ENCODE measurements at regions not wholly inside any gene's neighbourhood (a gene's known extent, or its start where the extent isn't known, plus 50 kb on each side); places are given as distances from the start of the nearest gene placed in this dataset.

DNA sequence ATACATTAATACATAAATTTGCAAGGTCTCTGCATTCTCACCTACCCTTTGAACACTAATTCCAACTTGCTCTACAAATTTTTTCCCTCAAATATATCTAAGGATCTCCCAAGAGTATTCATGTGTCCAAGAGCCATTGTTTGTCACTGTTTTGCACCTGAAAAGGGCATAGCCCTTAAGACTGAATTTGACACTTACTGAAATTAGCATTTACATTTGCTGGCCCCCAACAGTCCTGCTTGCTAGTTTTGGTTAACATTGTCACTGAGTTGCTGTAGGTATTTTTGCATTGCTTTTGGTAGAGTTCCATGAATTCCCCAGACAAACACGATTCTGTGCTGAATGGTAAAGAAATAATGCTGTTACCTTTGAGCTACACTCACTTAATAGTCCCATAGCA is 57.3 kb downstream of the KCNA4 start:
- TF ChIP-seq CTCF (IDR thresholded peaks at IDR 0.05): no peak
- DNase-seq: no peak
- no peaks in the 10 kb centered on the region for H3K36me3 Mint-ChIP-seq (ENCODE audit: low read depth)
- no peaks in the 10 kb centered on the region for H3K27me3 Mint-ChIP-seq (ENCODE audit: low read depth, poor library complexity)
- H3K27ac Mint-ChIP-seq: no peak overlapping the region
- peaks cover 4% of the 10 kb centered on the region for H3K4me1 Mint-ChIP-seq
- H3K4me3 Mint-ChIP-seq: no peak overlapping the region
- H3K9me3 Mint-ChIP-seq: peaks cover 7% of the 10 kb centered on the region

GRCh38 chr11:29957431-29957830 is 59.4 kb downstream of the KCNA4 start:
- no peak for TF ChIP-seq CTCF (IDR thresholded peaks at IDR 0.05)
- no peak overlapping the region for H3K27ac Mint-ChIP-seq
- no peaks in the 10 kb centered on the region for H3K36me3 Mint-ChIP-seq (ENCODE audit: low read depth)
- H3K4me1 Mint-ChIP-seq: peaks cover 4% of the 10 kb centered on the region
- H3K9me3 Mint-ChIP-seq: peaks cover 7% of the 10 kb centered on the region
- H3K4me3 Mint-ChIP-seq: no peak overlapping the region
- DNase-seq: no peak
- H3K27me3 Mint-ChIP-seq (ENCODE audit: low read depth, poor library complexity): no peaks in the 10 kb centered on the region

DNA sequence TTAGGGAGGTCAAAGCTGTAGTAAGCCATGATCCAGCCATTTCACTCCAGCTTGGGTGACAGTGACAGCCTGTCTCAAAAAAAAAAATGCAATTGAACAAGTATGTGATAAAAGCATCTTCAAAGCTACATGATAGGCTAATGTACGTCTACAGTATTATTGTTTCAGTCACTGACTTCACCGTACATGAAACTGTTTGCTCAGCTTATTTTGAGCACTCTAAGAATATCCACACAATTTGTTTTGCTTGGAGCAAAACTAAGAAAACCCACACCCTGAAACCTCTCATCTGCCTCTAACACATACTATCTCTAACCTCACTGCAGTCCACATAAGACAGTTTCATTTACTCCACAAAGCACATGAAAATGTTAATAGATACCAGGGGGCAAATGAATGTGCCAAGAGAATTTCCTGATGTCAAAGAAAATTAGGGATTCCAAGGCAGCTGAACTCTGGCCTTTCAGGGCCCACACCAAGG is 60.7 kb downstream of the KCNA4 start:
- Mint-ChIP-seq H3K27me3 (ENCODE audit: low read depth, poor library complexity) (no peaks in the 10 kb centered on the region), H3K4me1 (peaks cover 4% of the 10 kb centered on the region), H3K9me3 (peaks cover 7% of the 10 kb centered on the region), H3K4me3 (no peak overlapping the region), H3K27ac (no peak overlapping the region), H3K36me3 (ENCODE audit: low read depth) (no peaks in the 10 kb centered on the region)
- no peak for TF ChIP-seq CTCF (IDR thresholded peaks at IDR 0.05)
- no peak for DNase-seq

DNA sequence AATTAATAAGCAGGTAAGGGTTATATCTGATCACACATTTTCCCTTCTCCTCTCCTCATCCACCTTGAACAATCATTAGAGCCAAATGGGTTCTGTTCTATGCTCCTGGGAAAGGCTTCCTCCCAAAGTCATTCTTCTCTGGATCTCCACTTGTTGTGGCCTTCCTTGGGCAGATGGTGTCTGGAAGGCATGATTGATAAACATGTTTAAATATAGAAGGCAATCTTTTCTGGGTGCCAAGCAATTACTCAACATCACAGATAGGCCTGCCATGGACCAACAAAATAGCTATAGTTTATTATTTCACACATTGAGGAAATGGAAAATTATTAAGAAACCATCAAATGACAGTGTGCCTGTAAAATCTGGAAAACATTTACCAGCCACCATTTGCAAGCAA is 73.5 kb downstream of the KCNA4 start:
- no peaks in the 10 kb centered on the region for H3K27me3 Mint-ChIP-seq (ENCODE audit: low read depth, poor library complexity)
- no peak overlapping the region for H3K4me3 Mint-ChIP-seq
- no peaks in the 10 kb centered on the region for H3K4me1 Mint-ChIP-seq
- DNase-seq: no peak
- peak overlapping the region; percentile 12 for H3K27ac Mint-ChIP-seq
- TF ChIP-seq CTCF (IDR thresholded peaks at IDR 0.05): no peak
- H3K9me3 Mint-ChIP-seq: peaks cover 15% of the 10 kb centered on the region
- no peaks in the 10 kb centered on the region for H3K36me3 Mint-ChIP-seq (ENCODE audit: low read depth)

DNA sequence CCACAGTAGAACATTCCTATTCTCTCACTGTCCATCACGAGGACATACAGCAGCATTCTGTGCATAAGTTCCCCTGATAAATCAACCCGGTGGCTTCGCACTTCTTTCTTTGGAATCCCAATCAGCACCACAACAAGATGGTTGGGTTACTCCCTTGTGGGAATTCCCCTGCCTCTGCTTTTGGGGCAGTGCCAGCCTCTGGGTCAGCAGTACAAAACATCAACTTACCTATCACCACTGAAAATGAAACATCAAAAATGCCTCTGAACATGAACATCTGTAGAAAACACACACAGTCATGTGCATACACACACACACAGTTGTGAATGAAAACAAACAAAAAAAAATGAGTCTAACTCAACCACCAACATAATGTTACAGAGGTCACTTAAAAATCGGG is 79.3 kb downstream of the KCNA4 start:
- H3K4me1 Mint-ChIP-seq: no peaks in the 10 kb centered on the region
- DNase-seq: no peak
- TF ChIP-seq CTCF (IDR thresholded peaks at IDR 0.05): no peak
- H3K27me3 Mint-ChIP-seq (ENCODE audit: low read depth, poor library complexity): peaks cover 2% of the 10 kb centered on the region
- no peak overlapping the region for H3K4me3 Mint-ChIP-seq
- peaks cover 12% of the 10 kb centered on the region for H3K9me3 Mint-ChIP-seq
- no peaks in the 10 kb centered on the region for H3K36me3 Mint-ChIP-seq (ENCODE audit: low read depth)
- no peak overlapping the region for H3K27ac Mint-ChIP-seq

GRCh38 chr11:29934115-29934638 is 82.7 kb downstream of the KCNA4 start:
- DNase-seq: no peak
- H3K27ac Mint-ChIP-seq: no peak overlapping the region

More at GRCh38 chr11:29934115-29934638, 82.7 kb downstream of the KCNA4 start:
- Mint-ChIP-seq H3K9me3 (peaks cover 12% of the 10 kb centered on the region), H3K27me3 (ENCODE audit: low read depth, poor library complexity) (peaks cover 3% of the 10 kb centered on the region), H3K4me3 (no peak overlapping the region), H3K4me1 (no peaks in the 10 kb centered on the region), H3K36me3 (ENCODE audit: low read depth) (no peaks in the 10 kb centered on the region)
- no peak for TF ChIP-seq CTCF (IDR thresholded peaks at IDR 0.05)

All from nephron progenitor cell (in vitro differentiated cells).